ENCODE measurements at regions not wholly inside any gene's neighbourhood (a gene's known extent, or its start where the extent isn't known, plus 50 kb on each side); places are given as distances from the start of the nearest gene placed in this dataset.

DNA sequence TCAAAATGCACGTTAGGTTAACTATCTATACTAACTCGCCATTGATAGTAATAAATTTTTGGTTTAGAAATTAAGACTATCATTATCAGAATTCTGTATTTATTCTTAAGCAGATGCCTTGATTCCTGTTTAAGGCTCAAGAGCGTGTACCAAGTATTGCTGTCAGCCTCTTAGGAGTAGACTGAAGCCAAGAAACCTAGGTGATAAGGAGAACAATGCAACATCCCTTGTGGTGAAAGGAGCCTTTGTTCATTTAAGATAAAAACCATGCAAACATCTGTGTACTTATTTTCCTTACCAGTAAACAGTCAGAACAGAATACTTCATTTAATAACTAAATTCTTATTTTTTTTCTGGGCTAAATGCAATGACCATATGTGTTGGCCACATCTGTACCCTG lies 109.4 kb upstream of the NOVA1 start:
- Histone ChIP-seq H3K9me3 (no peaks in the 10 kb centered on the region), H3K4me1 (no peaks in the 10 kb centered on the region), H3K27ac (no peak overlapping the region), H3K36me3 (no peaks in the 10 kb centered on the region), H3K27me3 (no peaks in the 10 kb centered on the region), H3K4me3 (no peak overlapping the region)
- DNase-seq = no peak
- TF ChIP-seq, protein P1, sequence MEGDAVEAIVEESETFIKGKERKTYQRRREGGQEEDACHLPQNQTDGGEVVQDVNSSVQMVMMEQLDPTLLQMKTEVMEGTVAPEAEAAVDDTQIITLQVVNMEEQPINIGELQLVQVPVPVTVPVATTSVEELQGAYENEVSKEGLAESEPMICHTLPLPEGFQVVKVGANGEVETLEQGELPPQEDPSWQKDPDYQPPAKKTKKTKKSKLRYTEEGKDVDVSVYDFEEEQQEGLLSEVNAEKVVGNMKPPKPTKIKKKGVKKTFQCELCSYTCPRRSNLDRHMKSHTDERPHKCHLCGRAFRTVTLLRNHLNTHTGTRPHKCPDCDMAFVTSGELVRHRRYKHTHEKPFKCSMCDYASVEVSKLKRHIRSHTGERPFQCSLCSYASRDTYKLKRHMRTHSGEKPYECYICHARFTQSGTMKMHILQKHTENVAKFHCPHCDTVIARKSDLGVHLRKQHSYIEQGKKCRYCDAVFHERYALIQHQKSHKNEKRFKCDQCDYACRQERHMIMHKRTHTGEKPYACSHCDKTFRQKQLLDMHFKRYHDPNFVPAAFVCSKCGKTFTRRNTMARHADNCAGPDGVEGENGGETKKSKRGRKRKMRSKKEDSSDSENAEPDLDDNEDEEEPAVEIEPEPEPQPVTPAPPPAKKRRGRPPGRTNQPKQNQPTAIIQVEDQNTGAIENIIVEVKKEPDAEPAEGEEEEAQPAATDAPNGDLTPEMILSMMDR (IDR thresholded peaks at IDR 0.05) = no peak
- TF ChIP-seq POLR2A (IDR thresholded peaks at IDR 0.05) = no peak
- ATAC-seq = no peak
- intact Hi-C loops (cut with DNase I) = no loop called here
- 53 to 69% (median 59%) methylated on average over 3 of the region's 3 CpGs for WGBS, 4 donors

DNA sequence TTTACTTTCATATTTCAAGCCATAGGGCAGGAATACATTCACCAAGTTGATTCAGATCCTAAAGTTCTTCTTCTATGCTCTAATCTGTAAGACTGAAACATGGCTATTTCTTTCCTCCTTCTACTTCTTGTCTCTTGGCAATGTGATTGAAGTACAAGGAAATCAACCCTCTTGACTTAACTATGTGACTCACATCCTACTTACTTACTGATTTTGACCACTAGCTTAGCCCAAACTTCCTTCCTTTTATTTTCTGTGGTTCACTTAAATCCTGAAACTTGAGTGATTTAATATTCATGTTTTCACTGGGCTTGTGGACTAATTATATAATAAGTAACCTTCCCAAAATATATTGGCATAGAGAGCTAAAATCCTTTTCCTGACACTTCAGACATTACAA lies 111.2 kb upstream of the NOVA1 start:
- Histone ChIP-seq H3K36me3 (no peaks in the 10 kb centered on the region), H3K27me3 (no peaks in the 10 kb centered on the region), H3K9me3 (no peaks in the 10 kb centered on the region), H3K27ac (no peak overlapping the region), H3K4me1 (no peaks in the 10 kb centered on the region), H3K4me3 (no peak overlapping the region)
- ATAC-seq (no peak), DNase-seq (no peak)
- intact Hi-C loops (cut with DNase I) = no loop called here
- TF ChIP-seq, protein P1 (IDR thresholded peaks at IDR 0.05) = no peak
- no peak for TF ChIP-seq POLR2A (IDR thresholded peaks at IDR 0.05)

DNA sequence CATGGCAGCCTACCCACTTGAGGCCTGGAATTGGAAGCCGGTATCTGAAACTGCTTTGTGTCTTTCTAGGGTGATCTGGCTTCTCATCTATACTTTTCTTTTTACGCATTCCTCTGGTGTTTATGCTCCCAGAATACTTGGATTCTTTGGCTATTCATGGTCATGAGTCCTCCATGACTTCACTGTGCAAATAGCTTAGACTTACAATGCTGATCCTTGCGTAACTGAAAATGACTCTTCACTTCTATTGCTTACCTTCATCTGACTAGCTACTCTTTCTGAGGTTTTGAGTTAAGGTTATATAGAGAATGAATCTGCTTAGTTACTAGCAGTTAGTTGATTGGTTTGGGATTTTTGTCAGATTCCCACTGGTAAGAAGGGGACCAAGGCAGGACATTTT lies 121.7 kb upstream of the NOVA1 start:
- no peaks in the 10 kb centered on the region for H3K9me3 ChIP-seq
- no peaks in the 10 kb centered on the region for H3K36me3 ChIP-seq
- no peaks in the 10 kb centered on the region for H3K27me3 ChIP-seq
- WGBS, 4 donors = 91 to 95% (median 94%) methylated on average over 3 of the region's 3 CpGs
- no peak overlapping the region for H3K4me3 ChIP-seq
- H3K4me1 ChIP-seq = no peaks in the 10 kb centered on the region
- ATAC-seq (no peak), DNase-seq (no peak)
- no peak for TF ChIP-seq POLR2A (IDR thresholded peaks at IDR 0.05)
- TF ChIP-seq, protein P1 (IDR thresholded peaks at IDR 0.05) = no peak
- intact Hi-C loops (cut with DNase I) = no loop called here
- no peak overlapping the region for H3K27ac ChIP-seq

DNA sequence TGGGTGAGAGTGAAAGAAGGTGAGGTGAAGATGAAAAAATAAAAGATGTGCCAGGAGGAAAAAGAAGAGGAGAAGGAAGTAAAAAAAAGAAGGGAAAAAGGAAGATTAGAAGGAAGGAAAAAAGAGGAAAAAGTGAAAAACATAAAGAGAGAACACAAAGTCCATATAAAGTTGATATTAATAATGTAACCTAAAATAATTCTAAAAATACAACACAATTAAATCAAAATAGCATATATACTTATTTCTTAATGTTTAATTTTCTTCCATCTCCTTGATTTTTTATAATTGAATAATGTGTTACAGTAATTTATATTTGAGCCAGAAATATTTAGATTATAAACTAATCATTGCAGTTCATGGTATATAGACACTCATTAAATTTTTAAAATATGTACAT lies 124.4 kb upstream of the NOVA1 start:
- no peaks in the 10 kb centered on the region for H3K27me3 ChIP-seq
- intact Hi-C loops (cut with DNase I) = no loop called here
- TF ChIP-seq, protein P1 (IDR thresholded peaks at IDR 0.05) = no peak
- TF ChIP-seq POLR2A (IDR thresholded peaks at IDR 0.05) = no peak
- ATAC-seq (no peak), DNase-seq (no peak)
- H3K27ac ChIP-seq = no peak overlapping the region
- no peaks in the 10 kb centered on the region for H3K9me3 ChIP-seq
- no peaks in the 10 kb centered on the region for H3K36me3 ChIP-seq
- no peaks in the 10 kb centered on the region for H3K4me1 ChIP-seq
- no peak overlapping the region for H3K4me3 ChIP-seq

All from heart left ventricle (tissue), 16 donors.